ENCODE measurements at regions not wholly inside any gene's neighbourhood (a gene's known extent, or its start where the extent isn't known, plus 50 kb on each side); places are given as distances from the start of the nearest gene placed in this dataset.

DNA sequence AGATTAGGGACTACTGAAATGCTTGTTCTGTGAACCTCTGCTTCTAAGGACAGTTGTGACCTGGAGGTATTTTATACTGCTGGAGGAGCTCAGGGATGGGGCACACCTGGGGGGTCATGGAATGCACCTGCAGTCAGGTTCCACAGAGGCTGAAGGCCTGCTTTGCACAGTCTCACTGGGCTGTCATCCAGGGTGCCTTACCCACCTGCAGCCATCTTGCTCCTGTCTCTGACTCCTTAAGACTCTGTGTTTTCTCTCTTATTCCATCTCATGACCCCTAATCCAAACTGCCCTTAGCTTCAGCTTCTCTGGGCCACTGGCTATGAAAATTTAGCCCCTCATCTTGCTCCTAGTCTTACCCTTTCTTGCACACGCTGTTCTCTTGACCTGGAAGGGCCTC lies 127.0 kb upstream of the SNX19 start:
- TF ChIP-seq ZNF248 (tag by site-specific recombination; IDR thresholded peaks at IDR 0.05) (no peak), ZBTB1 (tag by site-specific recombination; IDR thresholded peaks at IDR 0.05) (no peak), TCF7L2 (IDR thresholded peaks at IDR 0.05; ENCODE audit: borderline replicate concordance, low read depth, low read length) (no peak)
- TF ChIP-seq, protein P1, sequence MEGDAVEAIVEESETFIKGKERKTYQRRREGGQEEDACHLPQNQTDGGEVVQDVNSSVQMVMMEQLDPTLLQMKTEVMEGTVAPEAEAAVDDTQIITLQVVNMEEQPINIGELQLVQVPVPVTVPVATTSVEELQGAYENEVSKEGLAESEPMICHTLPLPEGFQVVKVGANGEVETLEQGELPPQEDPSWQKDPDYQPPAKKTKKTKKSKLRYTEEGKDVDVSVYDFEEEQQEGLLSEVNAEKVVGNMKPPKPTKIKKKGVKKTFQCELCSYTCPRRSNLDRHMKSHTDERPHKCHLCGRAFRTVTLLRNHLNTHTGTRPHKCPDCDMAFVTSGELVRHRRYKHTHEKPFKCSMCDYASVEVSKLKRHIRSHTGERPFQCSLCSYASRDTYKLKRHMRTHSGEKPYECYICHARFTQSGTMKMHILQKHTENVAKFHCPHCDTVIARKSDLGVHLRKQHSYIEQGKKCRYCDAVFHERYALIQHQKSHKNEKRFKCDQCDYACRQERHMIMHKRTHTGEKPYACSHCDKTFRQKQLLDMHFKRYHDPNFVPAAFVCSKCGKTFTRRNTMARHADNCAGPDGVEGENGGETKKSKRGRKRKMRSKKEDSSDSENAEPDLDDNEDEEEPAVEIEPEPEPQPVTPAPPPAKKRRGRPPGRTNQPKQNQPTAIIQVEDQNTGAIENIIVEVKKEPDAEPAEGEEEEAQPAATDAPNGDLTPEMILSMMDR (tag by site-specific recombination; IDR thresholded peaks at IDR 0.05), result no peak

Data from HEK293 (cell line).